NT2/D1 (cell line): ENCODE measurements at regions not wholly inside any gene's neighbourhood (a gene's known extent, or its start where the extent isn't known, plus 50 kb on each side); places are given as distances from the start of the nearest gene placed in this dataset.
"Not testable (repeated sequence)": the region's sequence is repeated elsewhere in the genome, so short reads cannot be mapped to it uniquely, and the experiment has no call there.

Experiments
- DNase-seq: peaks from one replicate; pipeline ENCODE4 v3.0.0-alpha.2; 2011; ENCODE audit warnings: low read depth, low spot score
- H3K27me3 ChIP-seq: 2 replicates; pipeline ENCODE4 v1.6.0; 2011; ENCODE audit warnings: mild to moderate bottlenecking; ENCODE audit not compliant: insufficient read length, insufficient read depth
- H3K36me3 ChIP-seq: 2 replicates; pipeline ENCODE4 v1.6.1; 2011; ENCODE audit warnings: mild to moderate bottlenecking, low read length, mixed read lengths; ENCODE audit not compliant: insufficient read depth, insufficient read length
- H3K4me1 ChIP-seq: 2 replicates; pipeline ENCODE4 v1.5.1; 2011; ENCODE audit not compliant: insufficient read depth, insufficient read length
- H3K4me3 ChIP-seq: 2 replicates; pipeline ENCODE4 v1.5.1; 2011; ENCODE audit warnings: low read depth; ENCODE audit not compliant: insufficient read length
- H3K9ac ChIP-seq: 2 replicates; pipeline ENCODE4 v1.6.0; 2011; ENCODE audit warnings: low read depth; ENCODE audit not compliant: insufficient read length
- H3K9me3 ChIP-seq: 2 replicates; pipeline ENCODE4 v1.5.1; 2011; ENCODE audit warnings: mild to moderate bottlenecking, low read length; ENCODE audit not compliant: insufficient read depth
- SUZ12 ChIP-seq: IDR thresholded peaks from 2 replicates; pipeline ENCODE4 v1.6.1; 2011; ENCODE audit not compliant: insufficient read length, insufficient read depth; ENCODE audit errors: extremely low read depth
- YY1 ChIP-seq: IDR thresholded peaks from 2 replicates; pipeline ENCODE4 v1.6.1; 2011; ENCODE audit not compliant: insufficient read length, insufficient read depth
- ZNF274 ChIP-seq: IDR thresholded peaks from 2 replicates; pipeline ENCODE4 v1.6.1; 2011; ENCODE audit warnings: mild to moderate bottlenecking, low read depth, low read length

DNA sequence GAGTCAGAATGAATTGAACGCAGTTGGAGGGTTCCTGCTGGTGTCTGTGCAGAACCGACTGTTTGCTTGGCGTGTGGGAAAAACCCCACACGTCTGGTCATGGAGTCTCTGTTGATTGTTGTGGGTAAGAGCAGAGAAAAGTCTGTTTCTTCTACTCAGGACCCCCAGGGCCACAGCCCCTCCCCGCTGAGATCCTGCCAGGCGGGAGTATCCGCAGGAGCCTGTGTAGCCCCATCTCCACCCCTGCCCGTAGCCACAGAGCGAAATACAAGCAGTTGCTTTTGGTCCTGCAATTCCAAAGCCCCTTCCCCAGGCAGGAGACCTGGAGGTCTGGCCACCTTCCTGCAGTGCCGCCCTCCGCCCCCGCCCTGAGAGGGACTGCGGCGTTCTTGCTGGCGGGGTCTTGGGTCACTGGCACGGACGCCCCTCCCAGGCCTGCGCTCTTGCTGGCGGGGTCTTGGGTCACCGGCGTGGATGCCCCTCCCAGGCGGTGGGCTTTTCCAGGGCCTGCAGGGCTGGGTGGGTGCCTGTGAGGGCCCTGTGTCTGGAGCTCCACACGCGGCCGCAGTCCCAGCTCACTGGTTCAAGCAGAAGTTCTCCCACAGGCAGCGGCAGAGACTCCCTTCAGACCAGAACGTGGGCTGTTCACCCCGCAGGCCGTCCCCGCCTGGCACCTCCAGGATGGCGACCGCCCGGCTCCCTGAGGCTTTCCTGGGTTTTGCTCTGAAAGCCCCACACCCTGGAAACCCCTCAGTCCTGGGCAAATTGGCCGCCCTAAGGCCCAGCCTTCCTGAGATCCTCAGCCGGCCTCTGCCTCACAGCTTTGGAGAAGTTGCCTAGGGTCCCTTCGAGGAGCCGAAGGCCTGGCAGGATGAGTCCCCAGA lies 76.0 kb upstream of the CTDP1 start:
- H3K9ac ChIP-seq, result peak overlapping the region; percentile 6
- no peak for TF ChIP-seq YY1
- no peak for TF ChIP-seq SUZ12
- no peak for TF ChIP-seq ZNF274
- H3K27me3 ChIP-seq, result peaks cover 6% of the 10 kb centered on the region

DNA sequence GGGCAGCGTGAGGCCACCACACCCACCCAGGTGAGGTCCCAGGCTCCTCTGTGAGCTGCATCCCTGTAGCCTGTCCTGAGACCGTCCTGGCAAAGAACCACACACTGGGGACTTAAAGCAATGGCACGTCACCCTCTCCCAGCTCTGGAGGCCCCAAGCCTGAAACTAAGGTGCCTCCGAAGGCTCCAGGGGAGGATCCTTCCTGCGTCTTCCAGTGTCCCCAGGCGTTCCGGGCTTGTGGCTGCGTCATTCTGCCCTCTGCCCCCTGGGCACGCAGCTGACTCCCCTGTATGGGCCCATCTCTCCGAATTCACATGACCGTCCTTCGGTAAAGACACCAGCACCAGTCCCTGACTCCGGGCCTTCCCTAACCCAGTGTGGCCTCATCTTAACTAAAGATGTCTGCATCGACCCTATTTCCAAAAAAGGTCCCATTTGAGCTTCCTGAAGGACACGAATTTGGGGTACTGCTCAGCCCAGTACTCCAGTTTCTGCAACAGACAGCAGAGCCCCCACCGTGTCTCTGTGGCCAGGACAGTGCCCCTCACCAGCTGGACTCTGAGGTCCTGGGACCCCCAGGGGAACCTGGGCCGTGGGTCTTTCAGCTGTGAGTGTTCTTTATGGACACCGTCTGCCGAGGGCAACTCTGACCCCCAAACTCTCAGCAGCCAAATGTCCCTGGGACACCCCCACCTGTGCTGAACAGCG lies 75.2 kb upstream of the CTDP1 start:
- H3K9me3 ChIP-seq, result no peaks in the 10 kb centered on the region
- DNase-seq, result no peak
- TF ChIP-seq YY1, result no peak
- TF ChIP-seq SUZ12, result no peak
- TF ChIP-seq ZNF274, result no peak
- H3K4me1 ChIP-seq, result peaks cover 7% of the 10 kb centered on the region
- peaks cover 6% of the 10 kb centered on the region for H3K27me3 ChIP-seq
- no peak overlapping the region for H3K4me3 ChIP-seq
- no peaks in the 10 kb centered on the region for H3K36me3 ChIP-seq
- H3K9ac ChIP-seq, result no peak overlapping the region

More for the DNA sequence above, 76.0 kb upstream of the CTDP1 start:
- H3K9me3 ChIP-seq, result no peaks in the 10 kb centered on the region
- no peaks in the 10 kb centered on the region for H3K36me3 ChIP-seq
- no peak for DNase-seq
- H3K4me3 ChIP-seq, result no peak overlapping the region
- peaks cover 12% of the 10 kb centered on the region for H3K4me1 ChIP-seq

DNA sequence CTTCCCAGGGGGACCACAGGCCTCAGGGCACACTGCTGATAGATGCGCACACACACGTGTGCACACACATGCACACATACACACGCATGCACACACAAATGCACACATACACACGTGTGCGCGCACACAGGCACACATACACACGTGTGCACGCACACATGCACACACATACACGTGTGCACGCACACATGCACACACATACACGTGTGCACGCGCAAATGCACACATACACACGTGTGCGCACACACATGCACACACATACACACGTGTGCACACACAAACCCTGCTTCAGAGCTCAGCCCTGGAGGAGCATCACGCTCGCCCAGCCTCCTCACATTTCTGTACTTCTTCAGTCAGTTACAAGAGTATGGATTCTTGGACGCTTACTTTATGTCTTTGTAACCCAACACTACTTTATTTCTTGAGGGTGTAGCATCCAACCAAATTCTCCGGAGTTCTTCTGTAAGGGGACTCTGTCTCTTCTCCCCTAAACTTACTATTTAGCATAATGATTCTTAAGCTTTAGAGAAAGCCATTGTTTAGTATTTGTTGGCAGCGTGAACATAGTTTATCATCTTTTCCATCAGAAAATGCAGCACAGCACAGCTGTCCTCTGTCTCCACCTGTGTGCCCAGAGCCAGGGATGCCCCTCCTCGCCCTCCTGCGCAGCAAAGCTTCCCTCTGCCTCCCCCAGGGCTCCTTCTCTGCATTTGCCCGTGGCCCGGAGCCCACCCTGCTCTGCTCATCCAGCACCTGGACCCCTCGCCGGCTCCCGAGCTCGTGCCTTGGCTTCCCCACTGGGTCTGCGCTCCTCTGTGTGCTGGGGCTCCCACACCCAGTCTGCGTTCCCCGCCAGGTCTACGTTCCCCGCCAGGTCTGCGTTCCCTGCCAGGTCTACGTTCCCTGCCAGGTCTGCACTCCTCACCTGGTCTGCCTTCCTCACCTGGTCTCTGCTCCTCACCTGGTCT lies 74.4 kb upstream of the CTDP1 start:
- Histone ChIP-seq H3K9ac (no peak overlapping the region), H3K4me3 (no peak overlapping the region), H3K27me3 (peaks cover 6% of the 10 kb centered on the region), H3K4me1 (peaks cover 7% of the 10 kb centered on the region), H3K36me3 (no peaks in the 10 kb centered on the region), H3K9me3 (no peaks in the 10 kb centered on the region)
- DNase-seq, result no peak
- TF ChIP-seq ZNF274 (no peak), YY1 (no peak), SUZ12 (no peak)

DNA sequence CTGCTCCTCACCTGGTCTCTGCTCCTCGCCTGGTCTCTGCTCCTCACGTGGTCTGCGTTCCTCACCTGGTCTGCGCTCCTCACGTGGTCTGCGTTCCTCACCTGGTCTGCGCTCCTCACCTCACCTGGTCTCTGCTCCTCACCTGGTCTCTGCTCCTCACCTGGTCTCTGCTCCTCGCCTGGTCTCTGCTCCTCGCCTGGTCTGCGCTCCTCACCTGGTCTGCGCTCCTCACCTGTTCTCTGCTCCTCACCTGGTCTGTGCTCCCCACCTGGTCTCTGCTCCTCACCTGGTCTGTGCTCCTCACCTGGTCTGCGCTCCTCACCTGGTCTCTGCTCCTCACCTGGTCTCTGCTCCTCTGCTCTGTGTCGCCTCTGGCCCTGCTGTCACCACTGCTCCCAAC lies 73.5 kb upstream of the CTDP1 start:
- not testable (repeated sequence) for DNase-seq, H3K27me3 ChIP-seq, H3K9me3 ChIP-seq, H3K36me3 ChIP-seq, H3K4me3 ChIP-seq, H3K4me1 ChIP-seq, H3K9ac ChIP-seq

DNA sequence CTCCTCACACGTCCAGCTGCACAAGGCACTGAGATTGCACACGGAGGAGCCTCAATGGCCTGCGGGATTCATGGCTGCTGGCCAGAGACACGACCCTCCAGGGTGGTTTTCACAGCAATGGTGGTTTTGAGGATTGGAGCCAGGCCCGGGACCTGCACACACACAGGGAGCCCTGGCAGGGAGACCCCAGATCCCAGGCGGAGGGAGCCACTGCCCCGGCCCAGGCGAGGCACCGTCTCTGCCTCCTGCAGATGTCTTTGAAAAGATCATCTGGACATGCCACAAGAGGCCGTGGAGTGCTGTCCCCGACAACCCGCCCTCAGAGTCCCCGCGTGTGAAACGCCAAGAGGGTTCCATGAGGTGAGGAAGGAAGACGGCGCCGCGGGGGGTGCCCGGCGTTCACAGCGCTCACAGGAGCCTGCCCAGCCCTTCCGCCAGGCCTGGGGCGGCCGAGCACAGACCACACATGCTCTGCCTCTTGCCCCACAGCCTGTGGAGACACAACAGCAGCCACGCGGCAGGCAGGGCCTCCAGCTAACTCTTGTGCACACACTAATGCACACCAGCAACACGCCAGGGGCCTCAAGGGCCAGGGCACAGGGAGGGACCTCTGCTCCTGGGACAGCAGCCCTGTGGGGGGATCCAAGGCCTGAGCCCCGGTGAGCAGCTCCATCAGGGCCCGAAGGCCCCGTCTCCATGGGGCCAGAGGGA lies 72.8 kb upstream of the CTDP1 start:
- Histone ChIP-seq H3K4me1 (peaks cover 11% of the 10 kb centered on the region), H3K9ac (peak overlapping the region; percentile 24), H3K36me3 (no peaks in the 10 kb centered on the region), H3K4me3 (no peak overlapping the region), H3K27me3 (peaks cover 6% of the 10 kb centered on the region), H3K9me3 (no peaks in the 10 kb centered on the region)
- no peak for TF ChIP-seq SUZ12
- TF ChIP-seq YY1, result no peak
- no peak for TF ChIP-seq ZNF274
- no peak for DNase-seq

DNA sequence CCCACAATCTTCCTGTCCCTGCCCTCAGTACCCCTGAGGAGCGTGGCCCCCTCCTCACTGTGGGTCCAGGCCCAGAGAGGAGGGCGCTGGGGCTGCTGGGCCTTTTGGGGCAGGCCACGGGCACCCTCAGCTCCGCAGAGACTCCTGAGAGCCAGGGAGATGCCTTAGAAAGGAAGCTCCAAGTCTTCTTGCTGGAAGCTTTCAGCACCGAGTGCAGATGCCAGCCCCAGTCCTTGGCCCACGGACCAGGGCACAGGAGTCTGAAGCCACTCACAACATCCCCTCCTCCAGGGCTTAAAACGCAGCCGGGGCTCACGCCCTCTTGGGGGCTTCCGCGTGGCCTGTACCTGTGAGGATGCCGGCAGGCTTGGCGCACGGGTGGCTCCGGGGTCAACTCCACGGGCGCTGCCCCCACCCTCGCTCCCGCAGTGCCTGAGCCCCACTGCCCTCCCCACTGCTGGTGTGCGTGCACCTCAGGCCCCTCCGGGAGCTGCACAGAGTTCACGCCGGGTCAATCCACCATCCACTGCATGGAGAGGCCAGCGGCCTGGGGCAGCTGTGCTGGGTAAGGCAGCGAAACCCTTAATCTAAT lies 72.1 kb upstream of the CTDP1 start:
- Histone ChIP-seq H3K9me3 (no peaks in the 10 kb centered on the region), H3K36me3 (no peaks in the 10 kb centered on the region), H3K4me3 (no peak overlapping the region), H3K9ac (no peak overlapping the region), H3K27me3 (peaks cover 6% of the 10 kb centered on the region), H3K4me1 (peaks cover 11% of the 10 kb centered on the region)
- TF ChIP-seq ZNF274, result no peak
- TF ChIP-seq SUZ12, result no peak
- no peak for TF ChIP-seq YY1
- DNase-seq, result no peak
